ENCODE measurements at regions not wholly inside any gene's neighbourhood (a gene's known extent, or its start where the extent isn't known, plus 50 kb on each side); places are given as distances from the start of the nearest gene placed in this dataset.

GRCh38 chr7:28310460-28310848, 101.9 kb upstream of the CREB5 start:
- Histone ChIP-seq H3K4me3 (ENCODE audit: extremely low read depth, insufficient read depth, low read length, poor library complexity, severe bottlenecking) (no peak overlapping the region), H3K27ac (ENCODE audit: low read depth, low read length, severe bottlenecking) (no peak overlapping the region), H3K36me3 (ENCODE audit: control insufficient read depth, insufficient read depth, low read length) (no peaks in the 10 kb centered on the region), H3K4me1 (ENCODE audit: control insufficient read depth, insufficient read depth, low read length, poor library complexity, severe bottlenecking) (no peaks in the 10 kb centered on the region), H3K9me3 (ENCODE audit: control insufficient read depth, low read length) (no peaks in the 10 kb centered on the region)
- 93 to 100% methylated on average over 1 to 2 of the region's 6 CpGs for WGBS, 2 experiments (ENCODE audit: insufficient coverage in 2 of 2)

- WGBS, 2 experiments (ENCODE audit: insufficient coverage in 2 of 2) = 82 to 84% methylated on average over 10 of the region's 12 CpGs
- H3K27ac ChIP-seq (ENCODE audit: low read depth, low read length, severe bottlenecking) = no peak overlapping the region
These were observed 100.6 kb upstream of the CREB5 start for GRCh38 chr7:28311670-28312069.

GRCh38 chr7:28312948-28313347, 99.4 kb upstream of the CREB5 start:
- Histone ChIP-seq H3K4me3 (ENCODE audit: extremely low read depth, insufficient read depth, low read length, poor library complexity, severe bottlenecking) (no peak overlapping the region), H3K36me3 (ENCODE audit: control insufficient read depth, insufficient read depth, low read length) (no peaks in the 10 kb centered on the region), H3K4me1 (ENCODE audit: control insufficient read depth, insufficient read depth, low read length, poor library complexity, severe bottlenecking) (no peaks in the 10 kb centered on the region), H3K27ac (ENCODE audit: low read depth, low read length, severe bottlenecking) (no peak overlapping the region), H3K9me3 (ENCODE audit: control insufficient read depth, low read length) (no peaks in the 10 kb centered on the region)
- 97 to 98% methylated on average over 6 of the region's 6 CpGs for WGBS, 2 experiments (ENCODE audit: insufficient coverage in 2 of 2)

More at GRCh38 chr7:28311670-28312069, 100.6 kb upstream of the CREB5 start:
- no peaks in the 10 kb centered on the region for H3K36me3 ChIP-seq (ENCODE audit: control insufficient read depth, insufficient read depth, low read length)
- H3K4me1 ChIP-seq (ENCODE audit: control insufficient read depth, insufficient read depth, low read length, poor library complexity, severe bottlenecking) = no peaks in the 10 kb centered on the region
- H3K4me3 ChIP-seq (ENCODE audit: extremely low read depth, insufficient read depth, low read length, poor library complexity, severe bottlenecking) = no peak overlapping the region
- H3K9me3 ChIP-seq (ENCODE audit: control insufficient read depth, low read length) = no peaks in the 10 kb centered on the region

- Histone ChIP-seq H3K4me1 (ENCODE audit: control insufficient read depth, insufficient read depth, low read length, poor library complexity, severe bottlenecking) (no peaks in the 10 kb centered on the region), H3K9me3 (ENCODE audit: control insufficient read depth, low read length) (no peaks in the 10 kb centered on the region), H3K27ac (ENCODE audit: low read depth, low read length, severe bottlenecking) (peak overlapping the region; percentile 63), H3K4me3 (ENCODE audit: extremely low read depth, insufficient read depth, low read length, poor library complexity, severe bottlenecking) (no peak overlapping the region), H3K36me3 (ENCODE audit: control insufficient read depth, insufficient read depth, low read length) (no peaks in the 10 kb centered on the region)
- 89% methylated on average over 1 of the region's 3 CpGs; no CpG with 5 or more reads in 1 of the 2 experiments for WGBS, 2 experiments (ENCODE audit: insufficient coverage in 2 of 2)
These were observed 97.5 kb upstream of the CREB5 start for GRCh38 chr7:28314841-28315240.

GRCh38 chr7:28315565-28316410, 96.5 kb upstream of the CREB5 start:
- Histone ChIP-seq H3K9me3 (ENCODE audit: control insufficient read depth, low read length) (no peaks in the 10 kb centered on the region), H3K27ac (ENCODE audit: low read depth, low read length, severe bottlenecking) (peak overlapping the region; percentile 63), H3K4me1 (ENCODE audit: control insufficient read depth, insufficient read depth, low read length, poor library complexity, severe bottlenecking) (no peaks in the 10 kb centered on the region), H3K36me3 (ENCODE audit: control insufficient read depth, insufficient read depth, low read length) (no peaks in the 10 kb centered on the region), H3K4me3 (ENCODE audit: extremely low read depth, insufficient read depth, low read length, poor library complexity, severe bottlenecking) (no peak overlapping the region)
- 88 to 90% methylated on average over 10 to 14 of the region's 16 CpGs for WGBS, 2 experiments (ENCODE audit: insufficient coverage in 2 of 2)

- no peak overlapping the region for H3K27ac ChIP-seq (ENCODE audit: low read depth, low read length, severe bottlenecking)
- 100% methylated on average over 1 of the region's 3 CpGs for WGBS, 2 experiments (ENCODE audit: insufficient coverage in 2 of 2)
- no peaks in the 10 kb centered on the region for H3K9me3 ChIP-seq (ENCODE audit: control insufficient read depth, low read length)
- H3K4me1 ChIP-seq (ENCODE audit: control insufficient read depth, insufficient read depth, low read length, poor library complexity, severe bottlenecking) = no peaks in the 10 kb centered on the region
- H3K36me3 ChIP-seq (ENCODE audit: control insufficient read depth, insufficient read depth, low read length) = no peaks in the 10 kb centered on the region
- H3K4me3 ChIP-seq (ENCODE audit: extremely low read depth, insufficient read depth, low read length, poor library complexity, severe bottlenecking) = no peak overlapping the region
These were observed 95.8 kb upstream of the CREB5 start for GRCh38 chr7:28316489-28316888.

- H3K9me3 ChIP-seq (ENCODE audit: control insufficient read depth, low read length) = no peaks in the 10 kb centered on the region
- no peak overlapping the region for H3K4me3 ChIP-seq (ENCODE audit: extremely low read depth, insufficient read depth, low read length, poor library complexity, severe bottlenecking)
- H3K36me3 ChIP-seq (ENCODE audit: control insufficient read depth, insufficient read depth, low read length) = no peaks in the 10 kb centered on the region
- H3K4me1 ChIP-seq (ENCODE audit: control insufficient read depth, insufficient read depth, low read length, poor library complexity, severe bottlenecking) = no peaks in the 10 kb centered on the region
- 100% methylated on average over 2 of the region's 3 CpGs; no CpG with 5 or more reads in 1 of the 2 experiments for WGBS, 2 experiments (ENCODE audit: insufficient coverage in 2 of 2)
- no peak overlapping the region for H3K27ac ChIP-seq (ENCODE audit: low read depth, low read length, severe bottlenecking)
These were observed 94.1 kb upstream of the CREB5 start for GRCh38 chr7:28318101-28318762.

- H3K27ac ChIP-seq (ENCODE audit: low read depth, low read length, severe bottlenecking) = no peak overlapping the region
- 95 to 100% methylated on average over 7 of the region's 7 CpGs for WGBS, 2 experiments (ENCODE audit: insufficient coverage in 2 of 2)
These were observed 88.5 kb upstream of the CREB5 start for GRCh38 chr7:28323833-28324232.

GRCh38 chr7:28328146-28328545, 84.2 kb upstream of the CREB5 start:
- Histone ChIP-seq H3K27ac (ENCODE audit: low read depth, low read length, severe bottlenecking) (no peak overlapping the region), H3K9me3 (ENCODE audit: control insufficient read depth, low read length) (no peaks in the 10 kb centered on the region), H3K36me3 (ENCODE audit: control insufficient read depth, insufficient read depth, low read length) (no peaks in the 10 kb centered on the region), H3K4me3 (ENCODE audit: extremely low read depth, insufficient read depth, low read length, poor library complexity, severe bottlenecking) (no peak overlapping the region), H3K4me1 (ENCODE audit: control insufficient read depth, insufficient read depth, low read length, poor library complexity, severe bottlenecking) (no peaks in the 10 kb centered on the region)
- 100% methylated on average over 1 of the region's 2 CpGs for WGBS, 2 experiments (ENCODE audit: insufficient coverage in 2 of 2)

More at GRCh38 chr7:28323833-28324232, 88.5 kb upstream of the CREB5 start:
- Histone ChIP-seq H3K36me3 (ENCODE audit: control insufficient read depth, insufficient read depth, low read length) (no peaks in the 10 kb centered on the region), H3K9me3 (ENCODE audit: control insufficient read depth, low read length) (no peaks in the 10 kb centered on the region), H3K4me1 (ENCODE audit: control insufficient read depth, insufficient read depth, low read length, poor library complexity, severe bottlenecking) (no peaks in the 10 kb centered on the region), H3K4me3 (ENCODE audit: extremely low read depth, insufficient read depth, low read length, poor library complexity, severe bottlenecking) (no peak overlapping the region)

- Histone ChIP-seq H3K9me3 (ENCODE audit: control insufficient read depth, low read length) (no peaks in the 10 kb centered on the region), H3K27ac (ENCODE audit: low read depth, low read length, severe bottlenecking) (no peak overlapping the region), H3K4me1 (ENCODE audit: control insufficient read depth, insufficient read depth, low read length, poor library complexity, severe bottlenecking) (no peaks in the 10 kb centered on the region), H3K4me3 (ENCODE audit: extremely low read depth, insufficient read depth, low read length, poor library complexity, severe bottlenecking) (no peak overlapping the region), H3K36me3 (ENCODE audit: control insufficient read depth, insufficient read depth, low read length) (no peaks in the 10 kb centered on the region)
- WGBS, 2 experiments (ENCODE audit: insufficient coverage in 2 of 2) = 86 to 92% methylated on average over 3 to 6 of the region's 9 CpGs
These were observed 83.3 kb upstream of the CREB5 start for GRCh38 chr7:28328822-28329660.
